Forelimb muscle (tissue), 1 donor: ENCODE measurements at regions not wholly inside any gene's neighbourhood (a gene's known extent, or its start where the extent isn't known, plus 50 kb on each side); places are given as distances from the start of the nearest gene placed in this dataset.
"Not testable (repeated sequence)": the region's sequence is repeated elsewhere in the genome, so short reads cannot be mapped to it uniquely, and the experiment has no call there.

Source experiments
- DNase-seq: peaks from one replicate; pipeline ENCODE4 v3.0.0-alpha.2; 2013; ENCODE audit warnings: low read depth

DNA sequence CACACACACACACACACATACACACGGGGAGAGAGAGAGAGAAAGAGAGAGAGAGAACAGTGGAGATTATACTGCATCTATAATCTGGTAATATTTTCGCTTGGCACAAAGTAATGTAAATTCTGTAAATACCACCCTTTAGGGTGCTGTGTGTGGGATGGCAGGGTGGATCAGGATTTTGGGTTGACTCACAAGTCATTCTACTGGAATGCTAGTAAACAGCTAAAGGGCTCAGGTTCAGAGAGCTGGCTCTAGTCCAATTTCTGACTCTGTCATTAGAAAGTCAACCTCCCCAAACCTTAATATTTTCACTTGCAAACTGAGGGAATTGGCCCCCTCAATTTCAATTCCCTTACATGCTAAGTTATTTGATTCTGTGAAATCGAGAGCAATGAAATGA is 308.3 kb downstream of the TSN start:
- DNase-seq = no peak

- no peak for DNase-seq
These were observed 314.8 kb downstream of the TSN start for GRCh38 chr2:122070241-122070731.

- no peak for DNase-seq
These were observed 317.2 kb downstream of the TSN start for GRCh38 chr2:122072666-122073065.

GRCh38 chr2:122074201-122074600 is 318.8 kb downstream of the TSN start:
- DNase-seq = no peak

- no peak for DNase-seq
These were observed 319.9 kb downstream of the TSN start for GRCh38 chr2:122075381-122075780.

DNA sequence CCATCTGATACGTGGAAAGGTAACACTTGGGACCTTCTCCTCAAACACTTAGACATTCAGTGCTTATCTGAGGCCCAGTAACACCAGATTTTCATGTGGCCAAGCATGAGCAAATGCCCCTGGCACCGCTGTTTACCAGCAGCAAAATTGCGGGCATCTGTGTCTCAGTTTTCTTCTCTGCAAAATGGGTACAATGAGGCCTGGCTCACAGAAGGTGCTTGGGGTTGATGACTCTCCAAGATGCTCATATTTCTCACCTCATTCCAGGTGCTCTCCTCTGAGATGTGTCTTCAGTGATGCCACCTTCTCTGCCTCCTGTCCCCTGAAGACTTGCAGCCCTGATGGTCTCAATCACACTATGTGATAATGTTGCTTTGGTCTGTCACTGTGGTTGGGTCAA is 321.7 kb downstream of the TSN start:
- DNase-seq = no peak

GRCh38 chr2:122077771-122078170 is 322.3 kb downstream of the TSN start:
- DNase-seq = no peak

DNA sequence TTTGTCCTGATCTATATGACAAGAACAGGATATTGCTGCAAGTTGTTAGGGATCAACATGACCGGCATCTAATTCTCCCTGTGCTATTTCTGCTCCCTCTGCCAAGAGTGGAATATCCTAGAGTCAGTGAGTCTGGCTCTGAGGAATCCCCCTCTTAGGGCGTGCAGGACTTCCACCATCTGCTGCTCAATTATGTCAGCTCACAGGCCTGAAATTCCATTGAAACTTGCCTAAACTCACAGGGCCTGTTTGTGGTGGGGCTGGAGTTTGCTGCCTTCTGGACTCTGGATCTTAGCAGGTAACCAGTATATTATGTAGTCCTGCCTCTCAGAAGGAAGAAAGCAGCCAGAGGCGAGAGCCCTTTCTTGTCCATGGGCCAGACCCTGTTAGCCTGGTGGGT is 323.0 kb downstream of the TSN start:
- DNase-seq = no peak

DNA sequence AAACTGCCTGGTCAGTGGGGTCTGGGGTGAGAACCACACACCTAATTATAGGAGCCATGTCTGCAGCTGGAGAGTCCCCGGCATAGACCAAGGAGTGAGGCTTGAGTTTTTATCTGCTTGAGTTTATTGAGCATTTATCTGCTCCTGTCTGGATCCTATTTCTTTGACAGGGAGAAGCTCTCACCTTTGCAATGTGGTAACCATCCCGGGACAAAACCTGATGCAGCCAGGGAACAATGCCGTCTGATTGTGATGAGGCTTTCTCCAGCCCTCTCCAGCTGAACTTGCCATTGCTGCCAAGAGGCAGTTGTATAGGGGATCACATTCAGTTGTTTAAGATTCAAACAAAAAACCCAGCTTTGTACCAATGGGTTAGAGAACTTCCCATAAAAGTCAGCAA is 324.4 kb downstream of the TSN start:
- no peak for DNase-seq

- DNase-seq = no peak
These were observed 324.9 kb downstream of the TSN start for GRCh38 chr2:122080316-122080715.

DNA sequence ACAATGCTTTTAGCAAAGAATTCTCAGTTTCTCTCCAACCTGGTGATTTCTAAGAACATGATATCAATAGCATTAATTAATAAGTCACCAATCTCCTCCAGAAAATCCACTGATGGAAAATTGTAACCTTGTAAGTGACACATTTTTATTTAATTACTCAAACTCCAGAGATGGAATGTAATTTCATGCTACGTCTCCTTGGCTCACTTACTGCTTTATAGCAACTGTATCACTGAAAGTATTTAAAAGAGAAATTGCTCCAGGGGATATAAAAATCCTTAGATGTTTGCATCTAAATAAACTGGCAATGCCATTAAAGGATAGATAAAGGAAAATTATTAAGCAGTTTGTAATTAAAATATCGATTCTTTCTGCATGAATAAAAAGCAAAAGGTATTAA is 325.4 kb downstream of the TSN start:
- DNase-seq = no peak

DNA sequence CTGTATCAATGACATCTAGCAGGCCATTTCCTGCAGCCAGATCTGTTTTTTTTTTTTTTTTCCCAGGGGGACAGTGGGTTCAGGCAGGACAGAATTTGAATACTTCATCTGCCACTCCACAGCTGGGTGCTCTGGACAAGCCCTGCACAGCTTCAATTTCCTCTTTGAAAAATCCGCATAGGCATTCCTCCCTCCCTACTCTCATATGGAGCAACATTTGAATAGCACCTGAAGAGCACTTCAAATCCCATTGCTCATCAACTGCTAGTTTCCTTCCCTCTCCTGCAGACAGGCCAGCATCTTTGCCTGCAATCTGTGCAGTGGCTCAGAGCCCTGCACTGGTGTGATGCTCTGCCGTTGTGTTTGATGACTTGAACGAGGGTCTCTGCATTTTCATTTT is 326.3 kb downstream of the TSN start:
- DNase-seq = no peak

DNA sequence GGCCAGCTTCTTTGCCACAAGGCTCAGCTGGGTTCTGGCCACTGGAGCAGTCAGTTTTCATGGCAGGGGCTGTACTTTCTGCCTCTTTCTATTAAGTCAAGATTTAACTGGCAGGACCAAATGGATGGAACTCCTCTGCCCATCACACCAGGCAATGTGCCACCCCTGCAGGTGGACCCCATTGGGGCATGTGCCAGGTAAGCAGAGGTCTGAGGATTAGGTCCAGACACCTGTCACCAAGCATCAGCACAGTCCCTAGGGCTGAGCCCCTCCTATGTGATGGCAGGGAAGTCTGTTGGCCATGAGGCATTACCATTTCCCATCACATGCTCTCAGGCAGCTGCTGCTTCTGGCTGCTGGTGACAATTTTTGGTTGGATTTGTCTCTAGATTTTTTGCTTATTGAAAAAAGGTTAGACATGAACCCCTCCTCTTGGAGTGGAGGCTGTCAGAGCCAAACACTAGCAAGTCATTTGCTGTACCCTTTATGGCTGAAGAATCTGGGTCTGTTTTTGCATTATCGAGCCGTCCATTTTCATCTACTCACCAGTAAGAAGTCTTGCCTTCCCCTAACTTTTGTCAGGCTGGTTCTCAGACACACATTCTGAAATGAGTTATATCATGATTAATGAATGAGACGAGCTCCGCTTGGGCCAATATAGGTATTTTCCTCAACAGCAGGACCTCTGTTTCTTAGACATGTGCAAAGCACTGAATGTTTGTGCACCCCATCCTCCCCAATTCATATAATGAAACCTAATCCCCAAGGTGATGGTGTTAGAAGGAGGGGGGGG is 328.0 kb downstream of the TSN start:
- no peak for DNase-seq

DNA sequence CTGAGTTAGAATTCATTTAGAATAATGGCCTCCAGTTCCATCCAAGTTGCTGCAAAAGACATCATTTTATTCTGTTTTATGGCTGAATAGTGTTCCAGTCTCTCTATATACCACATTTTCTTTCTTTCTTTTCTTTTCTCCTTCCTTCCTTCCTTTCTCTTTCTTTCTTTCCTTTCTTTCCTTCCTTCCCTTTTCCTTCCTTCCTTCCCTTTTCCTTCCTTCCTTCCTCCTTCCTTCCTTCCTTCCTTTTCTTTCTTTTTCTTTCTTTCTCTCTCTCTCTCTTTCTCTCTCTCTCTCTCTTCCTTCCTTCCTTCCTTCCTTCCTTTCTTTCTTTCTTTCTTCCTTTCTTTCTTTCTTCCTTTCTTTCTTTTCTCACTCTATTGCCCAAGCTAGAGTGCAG is 330.2 kb downstream of the TSN start:
- DNase-seq = not testable (repeated sequence)

GRCh38 chr2:122094557-122094956 is 339.1 kb downstream of the TSN start:
- DNase-seq = no peak

DNA sequence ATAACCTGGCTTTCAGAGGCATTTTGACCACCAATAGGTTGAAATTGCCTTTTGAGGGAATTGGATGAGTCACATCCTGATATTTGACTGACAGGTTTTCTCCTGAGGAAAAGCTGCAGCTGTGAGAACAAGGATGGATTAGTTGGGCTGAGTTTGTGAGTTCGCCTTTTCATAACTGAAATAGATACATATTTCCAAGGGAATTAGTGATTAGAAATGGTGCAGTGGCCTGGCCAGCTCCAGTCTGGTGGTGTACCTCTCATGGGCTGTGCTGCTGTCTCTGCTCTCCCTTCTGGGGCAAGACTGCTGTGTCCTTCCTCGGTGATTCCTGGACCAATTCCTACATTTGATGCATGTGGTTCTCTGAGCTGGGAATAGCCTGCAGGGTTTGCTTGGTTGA is 341.3 kb downstream of the TSN start:
- DNase-seq = no peak

- DNase-seq = no peak
These were observed 342.9 kb downstream of the TSN start for GRCh38 chr2:122098306-122098705.

GRCh38 chr2:122100346-122100745 is 344.9 kb downstream of the TSN start:
- no peak for DNase-seq

DNA sequence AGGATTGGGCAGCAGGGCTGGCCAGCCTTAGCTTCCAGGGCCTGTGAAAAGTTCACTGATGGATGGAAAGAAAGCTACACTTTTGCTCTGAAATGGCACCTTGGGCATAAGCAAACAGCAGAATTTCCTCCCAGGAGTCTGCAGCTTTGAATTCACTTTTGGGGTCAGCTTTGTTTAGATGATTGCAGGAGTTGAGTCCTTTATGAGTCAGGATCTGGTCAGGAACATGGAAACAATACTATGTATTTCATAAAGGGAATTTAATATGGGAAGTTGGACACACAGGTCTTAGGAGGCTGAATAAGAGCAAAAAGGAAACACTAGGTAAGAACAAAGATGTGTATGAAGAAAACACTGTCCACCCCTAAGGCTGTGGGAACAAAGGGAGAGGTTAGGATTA is 345.3 kb downstream of the TSN start:
- DNase-seq = no peak

- no peak for DNase-seq
These were observed 345.9 kb downstream of the TSN start for GRCh38 chr2:122101319-122101718.

GRCh38 chr2:122105171-122105876 is 349.9 kb downstream of the TSN start:
- no peak for DNase-seq

DNA sequence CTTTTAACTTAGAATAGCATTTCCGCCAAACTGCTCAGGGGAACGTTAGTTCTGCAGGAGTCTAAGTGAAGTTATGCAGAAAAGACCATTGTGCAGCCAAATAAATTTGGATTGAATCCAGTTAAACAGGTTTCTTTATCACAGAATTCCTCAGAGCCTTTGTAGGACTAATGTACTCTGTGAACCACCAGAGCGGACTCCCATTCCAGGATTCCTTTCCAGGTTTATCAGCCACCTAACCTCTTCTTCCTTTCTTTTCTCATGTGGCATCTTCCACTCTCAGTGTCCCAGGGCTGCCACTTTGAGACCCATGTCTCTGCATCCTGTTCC is 350.4 kb downstream of the TSN start:
- DNase-seq = no peak

DNA sequence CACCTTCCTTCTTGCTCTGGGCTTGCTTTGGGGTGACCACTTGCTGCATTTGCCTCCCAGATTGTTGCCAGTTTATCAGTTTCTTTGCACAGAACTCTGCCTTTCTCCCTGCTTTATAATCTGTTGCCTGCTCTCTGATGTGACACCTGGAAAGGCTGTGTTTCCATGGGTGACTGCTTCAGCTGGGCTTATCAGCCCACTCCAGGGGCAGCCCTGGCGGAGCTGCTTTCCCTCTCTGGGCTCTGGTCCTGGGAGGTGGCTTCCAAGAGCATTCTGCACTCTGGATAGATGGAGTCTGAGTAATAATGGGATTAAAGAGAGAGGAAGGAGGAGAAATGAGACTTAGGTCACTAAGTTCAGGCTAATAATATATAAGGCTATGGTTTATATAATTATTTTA is 352.7 kb downstream of the TSN start:
- no peak for DNase-seq
